ENCODE measurements at regions not wholly inside any gene's neighbourhood (a gene's known extent, or its start where the extent isn't known, plus 50 kb on each side); places are given as distances from the start of the nearest gene placed in this dataset.

DNA sequence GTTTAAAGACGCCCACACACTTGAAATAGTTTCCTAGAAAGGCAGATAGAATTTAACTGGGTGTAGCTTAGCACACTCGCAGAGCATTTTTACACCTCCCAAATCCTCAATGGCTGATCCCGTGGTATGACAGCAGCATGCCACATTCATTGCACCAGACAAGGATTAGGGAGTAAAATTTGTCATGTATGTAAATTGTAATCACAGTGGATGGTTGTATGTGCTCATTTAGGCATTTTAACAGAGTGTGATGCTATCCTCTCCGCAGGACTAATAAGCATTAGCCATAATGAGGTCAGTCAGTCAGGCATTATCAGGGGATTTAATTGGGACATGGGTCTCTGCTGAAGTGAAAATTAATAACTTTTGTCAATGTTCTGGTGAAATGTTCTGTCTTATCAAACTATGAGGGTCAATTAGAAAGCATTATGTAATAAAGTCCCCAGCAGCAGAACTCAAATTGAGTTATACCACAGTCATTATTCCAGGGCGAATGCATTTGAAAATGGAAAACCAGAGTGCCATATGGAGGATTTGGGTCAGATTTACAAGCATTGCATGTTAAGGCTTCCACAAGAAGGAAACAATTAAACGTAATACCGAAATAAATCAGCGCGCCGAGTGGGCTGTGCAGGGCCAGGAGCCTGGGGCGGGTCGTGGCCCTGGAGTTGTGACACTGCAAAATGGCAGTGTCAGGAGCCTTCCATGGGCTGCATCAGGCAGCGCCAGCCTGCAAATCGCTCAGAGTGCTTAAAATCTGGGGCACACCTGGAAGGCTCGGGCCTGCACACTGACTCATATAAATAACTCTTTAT is 602.2 kb downstream of the BNC2 start:
- H2AFZ ChIP-seq (replicated peaks) = no peak overlapping the region
- DNase-seq (ENCODE audit: low spot score) = no peak

DNA sequence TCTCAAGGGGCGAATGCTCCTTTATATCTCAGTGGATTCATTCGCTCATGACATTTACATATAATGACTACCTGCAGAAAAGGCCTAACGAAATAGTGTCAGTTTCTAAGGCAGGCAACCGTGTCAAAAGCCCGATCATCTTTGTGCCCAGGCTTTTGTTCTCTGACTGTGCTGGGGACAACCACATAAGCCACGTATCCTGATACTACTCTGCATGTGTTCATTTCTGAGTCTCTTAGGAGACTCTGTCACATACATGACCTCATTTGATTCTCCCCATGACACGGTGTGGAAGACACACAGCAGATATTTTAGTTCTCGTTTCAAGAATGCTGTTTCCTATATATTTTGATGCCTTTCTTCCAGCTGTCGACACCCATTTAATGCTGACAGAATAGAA is 598.5 kb downstream of the BNC2 start:
- Mint-ChIP-seq H3K4me3 (no peak overlapping the region), H3K27ac (no peak overlapping the region), H3K9me3 (no peaks in the 10 kb centered on the region), H3K36me3 (no peaks in the 10 kb centered on the region), H3K27me3 (ENCODE audit: insufficient read depth, low read depth) (peaks cover 10% of the 10 kb centered on the region), H3K4me1 (peaks cover 20% of the 10 kb centered on the region)
- H3K36me3 ChIP-seq = no peaks in the 10 kb centered on the region
- TF ChIP-seq, protein P1, sequence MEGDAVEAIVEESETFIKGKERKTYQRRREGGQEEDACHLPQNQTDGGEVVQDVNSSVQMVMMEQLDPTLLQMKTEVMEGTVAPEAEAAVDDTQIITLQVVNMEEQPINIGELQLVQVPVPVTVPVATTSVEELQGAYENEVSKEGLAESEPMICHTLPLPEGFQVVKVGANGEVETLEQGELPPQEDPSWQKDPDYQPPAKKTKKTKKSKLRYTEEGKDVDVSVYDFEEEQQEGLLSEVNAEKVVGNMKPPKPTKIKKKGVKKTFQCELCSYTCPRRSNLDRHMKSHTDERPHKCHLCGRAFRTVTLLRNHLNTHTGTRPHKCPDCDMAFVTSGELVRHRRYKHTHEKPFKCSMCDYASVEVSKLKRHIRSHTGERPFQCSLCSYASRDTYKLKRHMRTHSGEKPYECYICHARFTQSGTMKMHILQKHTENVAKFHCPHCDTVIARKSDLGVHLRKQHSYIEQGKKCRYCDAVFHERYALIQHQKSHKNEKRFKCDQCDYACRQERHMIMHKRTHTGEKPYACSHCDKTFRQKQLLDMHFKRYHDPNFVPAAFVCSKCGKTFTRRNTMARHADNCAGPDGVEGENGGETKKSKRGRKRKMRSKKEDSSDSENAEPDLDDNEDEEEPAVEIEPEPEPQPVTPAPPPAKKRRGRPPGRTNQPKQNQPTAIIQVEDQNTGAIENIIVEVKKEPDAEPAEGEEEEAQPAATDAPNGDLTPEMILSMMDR (IDR thresholded peaks at IDR 0.05) = no peak
- TF ChIP-seq EZH2phosphoT487 (IDR thresholded peaks at IDR 0.05) (no peak), EZH2 (IDR thresholded peaks at IDR 0.05) (no peak)
- H2AFZ ChIP-seq (replicated peaks) = no peak overlapping the region
- no peaks in the 10 kb centered on the region for H3K4me1 ChIP-seq
- H3K9ac ChIP-seq = no peak overlapping the region
- no peaks in the 10 kb centered on the region for H3K9me3 ChIP-seq (ENCODE audit: low read depth)
- H3F3A ChIP-seq (ENCODE audit: low read depth) = no peaks in the 10 kb centered on the region
- H3K4me3 ChIP-seq = no peak overlapping the region
- H4K20me1 ChIP-seq (ENCODE audit: low read depth) = no peaks in the 10 kb centered on the region
- H3K27me3 ChIP-seq = no peaks in the 10 kb centered on the region
- no peaks in the 10 kb centered on the region for H3K79me2 ChIP-seq (ENCODE audit: low read depth)
- H3K4me2 ChIP-seq = no peak overlapping the region
- no peak overlapping the region for H3K27ac ChIP-seq
- DNase-seq (ENCODE audit: low spot score) = no peak

More for the DNA sequence above, 602.2 kb downstream of the BNC2 start:
- no peaks in the 10 kb centered on the region for H3F3A ChIP-seq (ENCODE audit: low read depth)
- Mint-ChIP-seq H3K9me3 (peaks cover 6% of the 10 kb centered on the region), H3K27me3 (ENCODE audit: insufficient read depth, low read depth) (peaks cover 8% of the 10 kb centered on the region), H3K36me3 (no peaks in the 10 kb centered on the region), H3K27ac (no peak overlapping the region), H3K4me3 (no peak overlapping the region), H3K4me1 (peaks cover 23% of the 10 kb centered on the region)
- no peak overlapping the region for H3K4me3 ChIP-seq
- H4K20me1 ChIP-seq (ENCODE audit: low read depth) = no peaks in the 10 kb centered on the region
- no peaks in the 10 kb centered on the region for H3K4me1 ChIP-seq
- H3K79me2 ChIP-seq (ENCODE audit: low read depth) = no peaks in the 10 kb centered on the region
- no peak overlapping the region for H3K4me2 ChIP-seq
- no peaks in the 10 kb centered on the region for H3K36me3 ChIP-seq
- no peak overlapping the region for H3K9ac ChIP-seq
- TF ChIP-seq EZH2 (IDR thresholded peaks at IDR 0.05) = no peak
- no peak for TF ChIP-seq EZH2phosphoT487 (IDR thresholded peaks at IDR 0.05)
- H3K27ac ChIP-seq = no peak overlapping the region
- no peaks in the 10 kb centered on the region for H3K27me3 ChIP-seq
- H3K9me3 ChIP-seq (ENCODE audit: low read depth) = no peaks in the 10 kb centered on the region

DNA sequence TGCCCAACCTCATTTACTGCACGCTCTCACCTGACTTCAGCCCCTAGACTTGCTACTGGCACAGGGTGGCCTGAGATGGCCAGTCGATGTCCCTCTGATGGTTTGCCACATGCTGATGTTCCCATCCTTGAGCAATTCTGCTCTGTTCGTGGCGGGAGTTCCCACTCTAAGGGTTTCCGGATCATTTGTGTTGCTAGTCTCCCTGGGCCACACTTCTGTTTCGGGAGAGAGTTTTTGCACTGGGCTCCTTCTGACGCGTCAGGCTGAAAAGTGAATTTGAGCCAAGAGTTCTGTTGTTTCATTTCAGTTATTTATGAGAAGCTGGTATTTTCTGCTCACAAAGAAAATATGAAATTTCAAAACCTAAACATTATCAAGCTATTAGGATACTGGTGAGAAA is 597.7 kb downstream of the BNC2 start:
- Histone ChIP-seq H3K36me3 (no peaks in the 10 kb centered on the region), H3F3A (ENCODE audit: low read depth) (no peaks in the 10 kb centered on the region), H3K79me2 (ENCODE audit: low read depth) (no peaks in the 10 kb centered on the region), H3K27me3 (no peaks in the 10 kb centered on the region), H3K9ac (no peak overlapping the region), H3K27ac (no peak overlapping the region), H2AFZ (replicated peaks) (no peak overlapping the region), H3K4me2 (no peak overlapping the region), H3K4me3 (no peak overlapping the region), H3K9me3 (ENCODE audit: low read depth) (no peaks in the 10 kb centered on the region), H3K4me1 (no peaks in the 10 kb centered on the region), H4K20me1 (ENCODE audit: low read depth) (no peaks in the 10 kb centered on the region)
- H3K4me3 Mint-ChIP-seq = no peak overlapping the region
- H3K27ac Mint-ChIP-seq = no peak overlapping the region
- peaks cover 10% of the 10 kb centered on the region for H3K27me3 Mint-ChIP-seq (ENCODE audit: insufficient read depth, low read depth)
- peaks cover 12% of the 10 kb centered on the region for H3K4me1 Mint-ChIP-seq
- H3K9me3 Mint-ChIP-seq = no peaks in the 10 kb centered on the region
- no peaks in the 10 kb centered on the region for H3K36me3 Mint-ChIP-seq
- no peak for TF ChIP-seq EZH2phosphoT487 (IDR thresholded peaks at IDR 0.05)
- TF ChIP-seq, protein P1 (IDR thresholded peaks at IDR 0.05) = no peak
- no peak for TF ChIP-seq EZH2 (IDR thresholded peaks at IDR 0.05)
- no peak for DNase-seq (ENCODE audit: low spot score)
